Activated T-helper 2 cell treated with anti-CD3 and anti-CD28 coated beads, Interferon-gamma antibody, Interleukin-2, Interleukin-4, amounts not matched to agents 10 μg/mL and 5 μg/mL and 100 μg/mL, durations not matched to agents 14 hours and 24 hours and 36 hours (primary cell): ENCODE measurements at regions not wholly inside any gene's neighbourhood (a gene's known extent, or its start where the extent isn't known, plus 50 kb on each side); places are given as distances from the start of the nearest gene placed in this dataset.

ENCODE experiments used
- DNase-seq: peaks from one replicate; pipeline ENCODE4 v3.0.0; 2021; ENCODE audit warnings: low spot score
- H3K27ac Mint-ChIP-seq: one replicate; pipeline ENCODE4 v1.8.0; 2021; ENCODE audit warnings: mixed read lengths
- H3K27me3 Mint-ChIP-seq: one replicate; pipeline ENCODE4 v1.8.0; 2021; ENCODE audit warnings: low read depth, mixed read lengths
- H3K36me3 Mint-ChIP-seq: one replicate; pipeline ENCODE4 v1.8.0; 2021; ENCODE audit warnings: low read depth, mixed read lengths
- H3K4me1 Mint-ChIP-seq: one replicate; pipeline ENCODE4 v1.8.0; 2021; ENCODE audit warnings: low read depth, mixed read lengths
- H3K4me3 Mint-ChIP-seq: one replicate; pipeline ENCODE4 v1.8.0; 2021; ENCODE audit warnings: low read depth, mild to moderate bottlenecking, moderate library complexity, mixed read lengths
- H3K9me3 Mint-ChIP-seq: one replicate; pipeline ENCODE4 v1.8.0; 2021; ENCODE audit warnings: mixed read lengths
- intact Hi-C: fragments of 100-400 bp; cut with micrococcal nuclease; formaldehyde crosslinking; loops from one replicate; pipeline ENCODE4 v1.15.1; 2023

GRCh38 chr19:31907661-31908060, 437.7 kb upstream of the ZNF507 start:
- H3K36me3 Mint-ChIP-seq, result no peaks in the 10 kb centered on the region
- no peaks in the 10 kb centered on the region for H3K27me3 Mint-ChIP-seq
- no peak overlapping the region for H3K27ac Mint-ChIP-seq
- H3K9me3 Mint-ChIP-seq, result peaks cover 17% of the 10 kb centered on the region
- intact Hi-C loops, result no loop called here
- H3K4me3 Mint-ChIP-seq, result no peak overlapping the region
- peaks cover 2% of the 10 kb centered on the region for H3K4me1 Mint-ChIP-seq
- no peak for DNase-seq

- Mint-ChIP-seq H3K9me3 (peaks cover 14% of the 10 kb centered on the region), H3K27ac (no peak overlapping the region), H3K4me1 (peaks cover 2% of the 10 kb centered on the region), H3K36me3 (no peaks in the 10 kb centered on the region), H3K4me3 (no peak overlapping the region), H3K27me3 (no peaks in the 10 kb centered on the region)
- intact Hi-C loops, result no loop called here
- no peak for DNase-seq
Measured at GRCh38 chr19:31908080-31908479, 437.3 kb upstream of the ZNF507 start.

- Mint-ChIP-seq H3K4me3 (no peak overlapping the region), H3K27ac (no peak overlapping the region), H3K27me3 (no peaks in the 10 kb centered on the region), H3K9me3 (peaks cover 11% of the 10 kb centered on the region), H3K36me3 (no peaks in the 10 kb centered on the region), H3K4me1 (peaks cover 2% of the 10 kb centered on the region)
- no peak for DNase-seq
- intact Hi-C loops, result no loop called here
Measured at GRCh38 chr19:31908496-31909225, 436.7 kb upstream of the ZNF507 start.

GRCh38 chr19:31910224-31910623, 435.2 kb upstream of the ZNF507 start:
- Mint-ChIP-seq H3K27me3 (no peaks in the 10 kb centered on the region), H3K4me1 (peaks cover 2% of the 10 kb centered on the region), H3K27ac (no peak overlapping the region), H3K36me3 (no peaks in the 10 kb centered on the region), H3K9me3 (peaks cover 5% of the 10 kb centered on the region), H3K4me3 (no peak overlapping the region)
- DNase-seq, result no peak
- intact Hi-C loops, result no loop called here

- Mint-ChIP-seq H3K36me3 (no peaks in the 10 kb centered on the region), H3K9me3 (peaks cover 5% of the 10 kb centered on the region), H3K4me1 (no peaks in the 10 kb centered on the region), H3K4me3 (no peak overlapping the region), H3K27me3 (no peaks in the 10 kb centered on the region), H3K27ac (no peak overlapping the region)
- intact Hi-C loops, result no loop called here
- DNase-seq, result no peak
Measured at GRCh38 chr19:31911577-31911976, 433.8 kb upstream of the ZNF507 start.

GRCh38 chr19:31913103-31913661, 432.2 kb upstream of the ZNF507 start:
- no peaks in the 10 kb centered on the region for H3K4me1 Mint-ChIP-seq
- no peak overlapping the region for H3K4me3 Mint-ChIP-seq
- H3K9me3 Mint-ChIP-seq, result peaks cover 5% of the 10 kb centered on the region
- no peaks in the 10 kb centered on the region for H3K27me3 Mint-ChIP-seq
- intact Hi-C loops, result no loop called here
- no peaks in the 10 kb centered on the region for H3K36me3 Mint-ChIP-seq
- H3K27ac Mint-ChIP-seq, result no peak overlapping the region
- no peak for DNase-seq

- intact Hi-C loops, result no loop called here
- Mint-ChIP-seq H3K36me3 (no peaks in the 10 kb centered on the region), H3K4me3 (no peak overlapping the region), H3K27ac (no peak overlapping the region), H3K9me3 (peaks cover 26% of the 10 kb centered on the region), H3K4me1 (no peaks in the 10 kb centered on the region), H3K27me3 (no peaks in the 10 kb centered on the region)
- DNase-seq, result no peak
Measured at GRCh38 chr19:31930401-31930800, 415.0 kb upstream of the ZNF507 start.

- H3K27ac Mint-ChIP-seq, result no peak overlapping the region
- intact Hi-C loops, result no loop called here
- no peak for DNase-seq
- no peaks in the 10 kb centered on the region for H3K27me3 Mint-ChIP-seq
- no peaks in the 10 kb centered on the region for H3K4me1 Mint-ChIP-seq
- H3K4me3 Mint-ChIP-seq, result no peak overlapping the region
- H3K36me3 Mint-ChIP-seq, result no peaks in the 10 kb centered on the region
- peaks cover 38% of the 10 kb centered on the region for H3K9me3 Mint-ChIP-seq
Measured at GRCh38 chr19:31937983-31938382, 407.4 kb upstream of the ZNF507 start.

- DNase-seq, result no peak
- no peaks in the 10 kb centered on the region for H3K36me3 Mint-ChIP-seq
- H3K27me3 Mint-ChIP-seq, result no peaks in the 10 kb centered on the region
- H3K27ac Mint-ChIP-seq, result no peak overlapping the region
- H3K4me3 Mint-ChIP-seq, result no peak overlapping the region
- no peaks in the 10 kb centered on the region for H3K4me1 Mint-ChIP-seq
- H3K9me3 Mint-ChIP-seq, result peaks cover 38% of the 10 kb centered on the region
- intact Hi-C loops, result no loop called here
Measured at GRCh38 chr19:31938675-31939074, 406.7 kb upstream of the ZNF507 start.

GRCh38 chr19:31940396-31940795, 405.0 kb upstream of the ZNF507 start:
- no peaks in the 10 kb centered on the region for H3K27me3 Mint-ChIP-seq
- no peaks in the 10 kb centered on the region for H3K4me1 Mint-ChIP-seq
- no peak for DNase-seq
- intact Hi-C loops, result no loop called here
- H3K4me3 Mint-ChIP-seq, result no peak overlapping the region
- H3K36me3 Mint-ChIP-seq, result no peaks in the 10 kb centered on the region
- H3K27ac Mint-ChIP-seq, result no peak overlapping the region
- H3K9me3 Mint-ChIP-seq, result peaks cover 30% of the 10 kb centered on the region

- H3K27ac Mint-ChIP-seq, result no peak overlapping the region
- no peaks in the 10 kb centered on the region for H3K4me1 Mint-ChIP-seq
- H3K27me3 Mint-ChIP-seq, result no peaks in the 10 kb centered on the region
- DNase-seq, result no peak
- H3K4me3 Mint-ChIP-seq, result no peak overlapping the region
- peaks cover 9% of the 10 kb centered on the region for H3K9me3 Mint-ChIP-seq
- H3K36me3 Mint-ChIP-seq, result no peaks in the 10 kb centered on the region
- intact Hi-C loops, result no loop called here
Measured at GRCh38 chr19:31943191-31943661, 402.2 kb upstream of the ZNF507 start.

GRCh38 chr19:31943778-31944177, 401.6 kb upstream of the ZNF507 start:
- intact Hi-C loops, result no loop called here
- Mint-ChIP-seq H3K4me1 (no peaks in the 10 kb centered on the region), H3K27ac (no peak overlapping the region), H3K9me3 (peaks cover 9% of the 10 kb centered on the region), H3K36me3 (no peaks in the 10 kb centered on the region), H3K27me3 (no peaks in the 10 kb centered on the region), H3K4me3 (no peak overlapping the region)
- DNase-seq, result no peak

GRCh38 chr19:31944326-31944725, 401.1 kb upstream of the ZNF507 start:
- Mint-ChIP-seq H3K4me1 (no peaks in the 10 kb centered on the region), H3K27ac (no peak overlapping the region), H3K36me3 (no peaks in the 10 kb centered on the region), H3K4me3 (no peak overlapping the region), H3K27me3 (no peaks in the 10 kb centered on the region), H3K9me3 (peaks cover 9% of the 10 kb centered on the region)
- no peak for DNase-seq
- intact Hi-C loops, result no loop called here
